ENCODE measurements at regions not wholly inside any gene's neighbourhood (a gene's known extent, or its start where the extent isn't known, plus 50 kb on each side); places are given as distances from the start of the nearest gene placed in this dataset.

- no peak for TF ChIP-seq POLR2AphosphoS5 (IDR thresholded peaks at IDR 0.05; ENCODE audit: low read depth, low read length)
- TF ChIP-seq TAF1 (IDR thresholded peaks at IDR 0.05; ENCODE audit: borderline replicate concordance, low read depth, low read length) = no peak
- no peak for TF ChIP-seq POLR2A (IDR thresholded peaks at IDR 0.05; ENCODE audit: low read depth, low read length)
These were observed 794.8 kb upstream of the MIR17HG start for GRCh38 chr13:90552702-90553101.

Data from GM12892 (cell line).